A673 (cell line): ENCODE measurements at regions not wholly inside any gene's neighbourhood (a gene's known extent, or its start where the extent isn't known, plus 50 kb on each side); places are given as distances from the start of the nearest gene placed in this dataset.

ENCODE experiments used
- BruUV-seq: library from RNA; stranded (reverse); fragments of 400-500 nt; replicated peaks from 2 replicates; lab custom pipeline; 2021; lab: Mats Ljungman, UMichigan
- CTCF ChIA-PET: fragments of 300-600 bp; sonication (Branson Sonifier 250); formaldehyde crosslinking; loops from one replicate; lab custom pipeline; 2022; ENCODE audit warnings: antibody characterized with exemption; lab: Charles Lee
- POLR2A ChIA-PET: fragments of 300-600 bp; sonication (Branson Sonifier 250); formaldehyde crosslinking; loops from one replicate; lab custom pipeline; 2022; ENCODE audit warnings: antibody characterized with exemption; ENCODE audit not compliant: low non-redundant PET; lab: Charles Lee
- DNase-seq: peaks from one replicate; pipeline ENCODE4 v3.0.0-alpha.2; 2015; ENCODE audit warnings: low spot score
- H3K27ac ChIP-seq: fragments of 200-600 bp; sonication (generic); 2 replicates; pipeline ENCODE4 v1.5.1; 2016; ENCODE audit warnings: mixed run types, low read depth, mild to moderate bottlenecking, mixed read lengths, antibody characterized with exemption, low read length; ENCODE audit not compliant: poor library complexity, severe bottlenecking
- H3K27me3 ChIP-seq: fragments of 200-600 bp; sonication (generic); replicated peaks from 2 replicates; pipeline ENCODE4 v1.6.1; 2017; ENCODE audit warnings: mixed run types, low read depth, mild to moderate bottlenecking, mixed read lengths, antibody characterized with exemption, low read length; ENCODE audit not compliant: insufficient read depth, poor library complexity
- H3K36me3 ChIP-seq: fragments of 200-600 bp; sonication (generic); 2 replicates; pipeline ENCODE4 v1.6.1; 2016; ENCODE audit warnings: mixed run types, mild to moderate bottlenecking, mixed read lengths, antibody characterized with exemption, low read length; ENCODE audit not compliant: insufficient read depth, poor library complexity, severe bottlenecking
- H3K4me1 ChIP-seq: fragments of 200-600 bp; sonication (generic); 2 replicates; pipeline ENCODE4 v1.6.1; 2017; ENCODE audit warnings: mixed run types, mild to moderate bottlenecking, mixed read lengths, antibody characterized with exemption, low read length; ENCODE audit not compliant: insufficient read depth, poor library complexity, severe bottlenecking
- H3K4me3 ChIP-seq: fragments of 200-600 bp; sonication (generic); 2 replicates; pipeline ENCODE4 v1.5.1; 2016; ENCODE audit warnings: low read depth, mixed run types, mild to moderate bottlenecking, mixed read lengths, low read length; ENCODE audit not compliant: poor library complexity, severe bottlenecking
- H3K9me3 ChIP-seq: fragments of 200-600 bp; sonication (generic); 2 replicates; pipeline ENCODE4 v1.6.1; 2016; ENCODE audit warnings: mixed run types, low read depth, mild to moderate bottlenecking, mixed read lengths, antibody characterized with exemption, low read length; ENCODE audit not compliant: poor library complexity, severe bottlenecking
- EZH2 ChIP-seq: fragments of 200-600 bp; sonication (generic); IDR thresholded peaks from 2 replicates; pipeline ENCODE4 v1.6.1; 2017; ENCODE audit warnings: borderline replicate concordance, low read depth, mild to moderate bottlenecking, mixed read lengths, antibody characterized with exemption, low read length; ENCODE audit not compliant: poor library complexity, severe bottlenecking
- intact Hi-C: fragments of 100-400 bp; cut with micrococcal nuclease; formaldehyde crosslinking; loops from one replicate; pipeline ENCODE4 v1.10.0; 2022; ENCODE audit not compliant: unreplicated experiment
- TF ChIP-seq, protein P1 (sequence below): fragments of 300-800, 200-600 bp; sonication (generic); conservative IDR thresholded peaks from 2 replicates; pipeline ENCODE4 v1.5.1; 2017; ENCODE audit warnings: low read depth, mild to moderate bottlenecking, antibody characterized with exemption, low read length, moderate library complexity, mixed read lengths

DNA sequence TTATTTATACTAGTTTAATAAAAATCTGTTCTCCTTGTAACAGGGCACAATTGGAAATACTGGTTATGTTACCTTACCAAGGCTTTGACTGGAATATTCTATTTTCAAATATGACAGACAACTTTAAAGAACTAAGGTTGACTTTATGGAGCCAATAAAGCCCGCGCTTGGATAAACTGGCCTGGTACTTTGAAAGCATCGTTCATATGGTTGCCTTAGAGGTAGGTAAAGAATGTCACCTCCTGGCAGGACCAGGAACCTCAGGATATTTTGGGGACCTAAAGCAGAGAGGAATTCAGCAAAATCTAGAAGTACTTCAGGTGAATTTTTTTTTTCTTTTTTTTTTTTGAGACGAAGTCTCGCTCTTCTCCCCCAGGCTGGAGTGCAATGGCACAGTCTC, 71.2 kb upstream of the CREB1 start:
- H3K27ac ChIP-seq = no peak overlapping the region
- H3K27me3 ChIP-seq = no peaks in the 10 kb centered on the region
- ChIA-PET CTCF (no interaction called here), POLR2A (no interaction called here)
- intact Hi-C loops = no loop called here
- no peaks in the 10 kb centered on the region for H3K36me3 ChIP-seq
- H3K9me3 ChIP-seq = no peaks in the 10 kb centered on the region
- H3K4me3 ChIP-seq = no peak overlapping the region
- no peak for TF ChIP-seq EZH2
- TF ChIP-seq, protein P1, sequence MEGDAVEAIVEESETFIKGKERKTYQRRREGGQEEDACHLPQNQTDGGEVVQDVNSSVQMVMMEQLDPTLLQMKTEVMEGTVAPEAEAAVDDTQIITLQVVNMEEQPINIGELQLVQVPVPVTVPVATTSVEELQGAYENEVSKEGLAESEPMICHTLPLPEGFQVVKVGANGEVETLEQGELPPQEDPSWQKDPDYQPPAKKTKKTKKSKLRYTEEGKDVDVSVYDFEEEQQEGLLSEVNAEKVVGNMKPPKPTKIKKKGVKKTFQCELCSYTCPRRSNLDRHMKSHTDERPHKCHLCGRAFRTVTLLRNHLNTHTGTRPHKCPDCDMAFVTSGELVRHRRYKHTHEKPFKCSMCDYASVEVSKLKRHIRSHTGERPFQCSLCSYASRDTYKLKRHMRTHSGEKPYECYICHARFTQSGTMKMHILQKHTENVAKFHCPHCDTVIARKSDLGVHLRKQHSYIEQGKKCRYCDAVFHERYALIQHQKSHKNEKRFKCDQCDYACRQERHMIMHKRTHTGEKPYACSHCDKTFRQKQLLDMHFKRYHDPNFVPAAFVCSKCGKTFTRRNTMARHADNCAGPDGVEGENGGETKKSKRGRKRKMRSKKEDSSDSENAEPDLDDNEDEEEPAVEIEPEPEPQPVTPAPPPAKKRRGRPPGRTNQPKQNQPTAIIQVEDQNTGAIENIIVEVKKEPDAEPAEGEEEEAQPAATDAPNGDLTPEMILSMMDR = no peak
- no TSS peak for BruUV-seq
- no peak for DNase-seq
- no peaks in the 10 kb centered on the region for H3K4me1 ChIP-seq

DNA sequence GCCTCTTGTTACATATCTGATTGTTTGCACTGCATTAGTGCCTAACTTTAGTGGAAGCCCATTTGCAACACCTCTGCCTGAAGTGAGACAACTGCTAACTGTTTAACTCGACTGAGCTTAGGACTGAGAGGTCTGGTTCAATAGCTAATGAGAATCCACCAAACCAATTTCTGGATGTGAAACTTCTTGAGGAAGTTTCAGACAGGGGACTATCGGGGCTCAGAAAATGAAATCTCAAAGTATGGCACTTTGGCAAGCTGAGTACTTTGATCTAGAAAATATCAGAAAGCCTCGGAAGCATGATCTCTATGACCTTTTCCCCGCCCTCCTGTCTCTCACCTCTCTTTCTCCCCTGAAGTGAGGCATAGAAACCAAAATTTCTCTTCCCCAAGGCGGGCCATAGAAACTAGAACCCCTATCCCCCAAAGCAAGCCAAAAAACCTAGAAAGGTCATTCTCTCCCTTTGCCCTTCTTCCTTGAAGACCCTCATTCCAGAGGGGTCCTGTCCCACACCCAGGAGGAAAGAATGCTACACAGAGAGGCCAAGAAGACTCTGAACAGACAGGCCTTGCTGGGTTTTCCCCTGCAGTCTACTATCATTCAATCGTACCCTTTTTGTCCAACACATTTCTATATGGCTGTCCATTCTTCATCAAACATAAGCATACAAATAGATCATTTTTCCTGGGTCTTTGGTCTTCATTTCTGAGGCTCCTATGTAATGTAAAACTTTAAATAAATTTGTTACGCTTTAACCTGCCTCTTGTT, 69.6 kb upstream of the CREB1 start:
- POLR2A ChIA-PET = no interaction called here

DNA sequence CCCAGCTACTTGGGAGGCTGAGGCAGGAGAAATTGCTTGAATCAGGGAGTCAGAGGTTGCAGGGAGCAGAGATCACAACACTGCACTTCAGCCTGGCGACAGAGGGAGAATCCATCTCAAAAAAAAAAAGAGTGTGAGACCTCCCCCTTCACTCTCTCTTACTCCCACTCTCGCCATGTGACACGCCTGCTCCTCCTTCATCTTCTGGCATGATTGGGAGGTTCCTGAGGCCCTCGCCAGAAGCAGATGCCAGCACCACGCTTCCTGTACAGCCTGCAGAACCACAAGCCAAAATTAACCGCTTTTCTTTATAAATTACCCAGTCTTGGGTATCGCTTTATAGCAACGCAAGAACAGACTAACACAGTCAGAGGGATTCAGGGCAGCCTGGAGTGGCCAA, 66.3 kb upstream of the CREB1 start:
- H3K4me3 ChIP-seq = no peak overlapping the region
- TF ChIP-seq EZH2 = no peak
- TF ChIP-seq, protein P1 = no peak
- no peaks in the 10 kb centered on the region for H3K36me3 ChIP-seq
- H3K4me1 ChIP-seq = no peaks in the 10 kb centered on the region
- H3K27ac ChIP-seq = no peak overlapping the region
- ChIA-PET POLR2A (no interaction called here), CTCF (no interaction called here)
- H3K27me3 ChIP-seq = peaks cover 4% of the 10 kb centered on the region
- no TSS peak for BruUV-seq
- DNase-seq = no peak
- H3K9me3 ChIP-seq = no peaks in the 10 kb centered on the region
- intact Hi-C loops = no loop called here

More for the DNA sequence above, 69.6 kb upstream of the CREB1 start:
- intact Hi-C loops = no loop called here
- DNase-seq = no peak
- no peaks in the 10 kb centered on the region for H3K27me3 ChIP-seq
- CTCF ChIA-PET = no interaction called here
- no peaks in the 10 kb centered on the region for H3K9me3 ChIP-seq
- no peaks in the 10 kb centered on the region for H3K4me1 ChIP-seq
- TF ChIP-seq, protein P1 = no peak
- TF ChIP-seq EZH2 = no peak
- no TSS peak for BruUV-seq
- H3K36me3 ChIP-seq = no peaks in the 10 kb centered on the region
- no peak overlapping the region for H3K27ac ChIP-seq
- no peak overlapping the region for H3K4me3 ChIP-seq
